CD4-positive, alpha-beta T cell treated with Interleukin-6 for 4 hours (primary cell): ENCODE measurements at regions not wholly inside any gene's neighbourhood (a gene's known extent, or its start where the extent isn't known, plus 50 kb on each side); places are given as distances from the start of the nearest gene placed in this dataset.

Experiments used
- DNase-seq: peaks from one replicate; pipeline ENCODE4 v3.0.0-alpha.2; 2020; ENCODE audit warnings: mixed read lengths

DNA sequence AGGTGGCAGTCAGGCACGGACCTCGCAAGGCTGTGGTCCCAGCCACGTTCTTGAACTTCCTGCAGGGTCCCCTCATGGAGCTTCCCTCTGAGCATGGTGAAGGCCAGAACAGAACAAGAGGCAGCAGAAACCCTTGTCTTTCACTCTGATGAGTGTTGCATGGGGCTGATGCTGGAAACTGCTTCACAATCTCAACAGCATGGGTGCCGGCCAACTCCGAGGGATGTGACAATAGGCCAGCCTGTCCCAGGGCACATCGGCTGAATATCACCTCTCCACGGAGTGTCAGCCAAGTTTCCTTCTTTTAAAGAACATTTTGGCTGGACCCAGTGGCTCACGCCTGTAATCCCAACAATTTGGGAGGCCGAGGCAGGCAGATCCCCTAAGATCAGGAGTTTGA lies 173.9 kb downstream of the FOXO1 start:
- DNase-seq: no peak

DNA sequence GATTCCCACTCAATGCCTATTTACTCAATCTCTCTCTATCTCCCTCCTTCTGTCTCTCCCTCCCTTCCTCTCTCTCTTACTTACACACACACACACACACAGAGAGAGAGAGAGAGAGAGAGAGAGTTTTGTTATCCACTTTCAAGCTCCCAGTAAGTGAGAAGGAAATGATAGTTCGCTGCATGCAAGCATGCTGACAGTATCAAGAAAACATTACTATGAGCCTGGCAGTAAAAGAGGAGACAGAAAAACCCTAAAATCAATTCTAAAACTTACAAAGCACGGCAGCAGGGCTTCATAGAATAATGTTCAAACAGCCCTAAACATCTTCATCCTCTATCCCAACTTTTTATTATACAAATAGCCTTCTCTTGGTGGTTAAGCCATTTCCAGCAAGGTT lies 171.9 kb downstream of the FOXO1 start:
- peak; percentile 35 for DNase-seq

DNA sequence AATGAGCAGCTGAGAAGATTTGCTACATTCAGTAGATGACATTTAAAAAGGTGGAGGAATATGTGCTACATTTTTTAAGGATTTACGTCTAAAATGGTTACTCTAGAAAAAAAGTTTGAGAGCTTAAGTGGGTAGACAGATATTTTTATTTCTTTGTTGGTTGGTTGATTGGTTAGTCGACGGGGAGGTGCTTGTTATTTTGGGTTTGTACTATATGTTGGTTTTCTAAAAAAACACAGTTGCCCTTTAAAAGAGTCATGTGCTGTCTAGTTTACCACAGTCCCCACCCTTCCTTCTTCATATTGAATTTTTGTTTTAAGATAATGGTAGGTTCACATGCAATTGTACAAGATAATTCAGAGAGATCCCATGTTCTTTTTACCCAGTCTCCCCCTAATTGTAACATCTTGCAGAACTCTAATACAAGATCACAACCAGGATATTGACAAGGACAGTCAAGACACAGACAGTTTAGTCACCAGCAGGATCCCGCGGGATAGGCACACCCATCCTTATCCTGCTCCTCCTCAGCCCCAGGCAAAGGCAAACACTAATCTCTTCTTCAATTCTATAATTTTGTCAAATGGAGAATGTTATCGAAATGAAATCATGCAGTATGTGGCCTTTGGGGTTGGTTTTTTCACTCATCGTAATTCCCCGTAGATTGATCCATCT lies 171.4 kb downstream of the FOXO1 start:
- DNase-seq: peak; percentile 44

DNA sequence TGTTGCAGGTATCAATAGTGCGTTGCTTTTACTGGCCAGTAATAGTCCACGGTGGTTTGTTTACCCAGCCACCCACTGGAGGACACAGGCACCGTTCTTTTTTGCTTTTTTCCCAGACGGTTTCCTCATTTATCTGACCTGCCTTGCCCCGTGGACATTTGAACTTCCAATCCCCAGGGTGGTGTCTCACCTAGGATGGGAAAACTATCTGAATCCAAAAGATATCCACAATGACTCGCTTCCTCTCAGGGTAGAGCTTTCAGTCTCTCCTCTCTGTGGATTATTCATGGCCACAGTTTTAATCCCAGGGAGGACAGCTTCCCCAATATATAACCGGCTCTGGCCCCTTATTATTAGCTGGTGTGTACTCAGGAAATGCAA lies 170.8 kb downstream of the FOXO1 start:
- no peak for DNase-seq

DNA sequence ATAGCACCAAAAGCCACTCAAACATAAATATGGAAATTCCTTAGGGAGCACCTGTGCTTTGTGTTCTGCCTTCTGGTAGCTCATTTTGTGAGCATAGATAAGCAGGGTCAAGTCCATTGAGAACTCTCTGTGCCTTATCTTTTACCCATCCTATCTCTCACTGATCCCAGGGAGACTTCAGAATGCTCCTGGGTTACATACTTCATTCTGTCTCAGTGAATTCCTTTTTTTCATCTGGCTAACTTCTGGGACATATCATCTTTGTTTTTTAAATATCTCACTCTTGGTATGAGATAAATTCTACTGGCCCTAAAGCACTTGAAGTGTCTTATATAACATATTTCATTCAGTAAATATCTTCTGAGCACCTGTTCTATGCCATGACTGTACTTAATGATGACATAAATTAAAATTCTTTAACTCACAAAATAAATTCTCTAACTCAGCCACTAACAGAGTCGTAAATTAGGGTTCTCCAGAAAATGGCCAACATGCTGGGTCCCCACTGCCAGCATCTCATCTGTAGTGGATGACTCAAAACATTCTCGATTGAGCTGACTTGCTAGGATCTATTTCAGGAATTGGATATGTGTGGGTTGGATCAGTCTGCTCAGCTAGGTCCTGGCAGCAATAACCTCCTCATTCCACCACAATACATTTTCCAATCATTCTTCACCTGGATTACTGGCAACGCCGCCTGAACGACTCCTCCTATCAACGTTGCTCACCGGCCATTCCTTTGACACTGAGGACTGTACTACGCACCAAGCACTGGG lies 170.2 kb downstream of the FOXO1 start:
- no peak for DNase-seq

DNA sequence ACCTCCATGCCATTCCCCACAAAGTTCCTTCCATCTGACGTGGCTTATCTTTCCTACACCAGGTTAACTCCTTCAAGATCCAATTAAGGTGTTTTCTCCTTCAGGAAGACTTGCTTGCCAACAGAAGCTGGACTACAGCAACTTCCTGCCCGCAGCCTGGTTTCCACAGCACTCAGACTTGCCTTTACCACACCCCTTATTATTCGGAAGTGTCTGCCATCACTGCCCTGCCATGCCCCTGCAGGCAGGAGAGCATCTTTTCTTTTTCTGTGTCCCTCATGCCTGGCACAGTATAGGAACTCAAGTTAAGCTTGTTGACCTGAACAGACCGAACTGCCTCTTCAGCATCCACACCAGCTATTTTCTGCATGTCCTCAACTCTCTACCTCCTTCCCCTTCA lies 168.0 kb downstream of the FOXO1 start:
- DNase-seq: no peak

DNA sequence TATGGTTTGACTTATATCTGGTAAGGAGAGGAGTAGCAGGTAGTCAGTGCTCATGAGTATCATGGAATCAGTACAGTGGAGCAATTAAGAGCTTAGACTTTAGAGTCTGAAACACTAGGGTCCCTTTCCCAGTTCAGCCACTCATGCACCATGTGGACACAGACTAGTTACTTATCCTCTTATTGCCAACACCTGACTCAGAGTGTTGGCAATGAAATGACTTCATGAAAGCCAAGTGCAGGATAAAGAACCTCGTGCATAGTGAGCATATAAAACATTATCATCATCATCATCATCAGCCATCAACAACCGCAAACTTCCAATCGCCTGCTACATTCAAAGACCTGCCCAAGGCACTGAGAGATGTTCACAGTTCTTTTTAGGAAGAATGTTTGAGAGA lies 164.2 kb downstream of the FOXO1 start:
- DNase-seq: no peak

DNA sequence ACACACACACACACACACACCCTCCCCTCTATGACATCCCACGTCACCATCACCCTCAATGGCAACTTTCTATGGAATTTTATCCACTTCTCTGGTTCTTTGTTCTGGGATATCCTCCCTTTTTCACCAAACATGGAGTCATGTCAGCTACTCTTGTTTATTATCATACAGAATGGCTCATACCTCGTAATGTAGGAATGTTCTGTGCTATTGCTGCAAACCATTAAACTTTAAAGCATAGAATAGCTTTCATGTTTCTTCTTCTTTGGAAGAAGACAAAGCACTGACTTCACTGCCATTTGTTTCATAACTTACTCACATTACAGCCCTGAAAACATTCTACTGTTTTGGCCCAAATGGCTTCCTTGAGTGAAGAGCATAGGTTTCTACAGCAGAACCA lies 163.4 kb downstream of the FOXO1 start:
- no peak for DNase-seq

DNA sequence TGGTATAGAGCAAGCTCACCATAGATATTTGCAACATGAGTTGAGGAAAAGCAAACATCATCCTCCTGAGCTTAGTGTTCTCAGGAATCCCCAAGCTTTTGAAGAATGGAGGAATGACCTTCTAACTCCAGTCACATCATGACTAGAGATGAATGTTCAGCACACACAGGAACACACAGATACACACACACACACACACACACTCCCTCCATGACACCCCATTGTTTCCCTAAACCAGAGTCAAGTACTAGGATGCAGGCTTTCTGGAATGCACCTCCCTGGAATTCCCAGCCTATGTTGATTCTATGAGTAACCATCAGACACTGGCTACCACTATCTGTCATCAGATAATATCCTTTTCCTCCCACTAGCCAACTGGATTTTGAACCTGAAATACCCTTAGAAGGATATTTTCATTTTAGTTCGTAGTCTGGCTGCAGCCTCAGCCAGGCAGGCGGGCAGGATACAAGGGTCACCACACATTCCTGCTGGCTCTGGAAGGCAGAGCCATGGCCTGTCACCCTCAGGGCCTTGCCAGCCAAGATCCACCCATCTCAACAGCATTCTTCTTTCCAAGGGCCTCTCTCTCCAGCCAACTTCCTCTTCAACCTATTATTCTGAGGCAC lies 162.4 kb downstream of the FOXO1 start:
- DNase-seq: no peak

DNA sequence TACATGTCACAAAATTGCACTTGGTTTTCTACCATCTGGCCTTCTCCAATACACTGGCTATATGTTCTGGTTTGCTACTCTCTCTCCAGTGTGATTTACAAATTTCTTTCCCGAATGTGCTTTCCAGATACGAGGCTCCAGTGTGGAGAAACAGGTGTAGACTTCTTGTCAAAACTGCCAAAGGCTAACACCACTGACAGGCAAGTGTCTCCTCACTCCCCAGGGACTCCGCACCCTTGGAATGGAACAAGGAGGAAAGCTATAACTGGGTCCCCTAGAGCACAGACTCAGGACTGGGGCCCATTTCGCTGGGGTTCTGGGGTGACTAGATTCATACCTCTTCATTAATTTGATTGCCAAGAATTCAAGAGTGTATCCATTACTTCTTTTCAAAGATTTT lies 161.8 kb downstream of the FOXO1 start:
- no peak for DNase-seq

DNA sequence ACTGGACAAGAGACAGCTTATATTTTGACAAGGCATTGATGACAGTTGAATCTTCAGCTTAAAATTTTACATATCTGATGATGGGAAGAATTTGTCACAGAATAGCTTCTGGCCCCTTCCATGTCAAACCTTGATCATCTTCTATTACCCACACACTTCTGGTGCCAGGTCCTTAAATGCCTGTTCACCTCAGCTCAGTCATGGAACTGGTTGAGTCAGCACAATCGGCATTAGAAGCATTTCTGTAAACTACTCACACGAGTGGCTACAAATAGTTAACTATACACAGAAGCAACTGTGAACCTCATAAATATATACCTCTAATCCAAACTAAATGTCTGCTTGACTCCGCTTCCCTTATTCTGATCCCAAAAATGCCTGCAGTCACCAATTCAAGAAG lies 161.2 kb downstream of the FOXO1 start:
- no peak for DNase-seq
